ENCODE measurements at regions not wholly inside any gene's neighbourhood (a gene's known extent, or its start where the extent isn't known, plus 50 kb on each side); places are given as distances from the start of the nearest gene placed in this dataset.

DNA sequence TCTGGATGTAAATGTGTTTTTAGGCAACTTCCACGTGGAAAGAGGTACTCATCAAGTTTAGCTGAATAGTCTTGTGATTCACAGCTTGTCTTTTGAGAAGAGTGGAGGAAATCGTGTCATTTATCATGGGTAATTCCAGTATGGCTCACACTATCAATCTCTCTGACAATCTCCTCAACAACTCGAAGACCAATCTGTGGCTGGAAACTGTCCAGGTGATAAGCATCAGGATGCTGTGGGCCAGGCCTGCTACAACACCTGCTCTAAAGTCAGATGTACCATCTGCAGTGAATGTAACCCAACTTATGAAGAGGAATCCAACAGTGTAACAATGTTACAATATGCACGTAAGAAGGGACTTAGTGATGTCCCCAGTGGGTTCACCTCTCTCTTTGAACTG, 132.1 kb upstream of the GK2 start:
- TF ChIP-seq, protein P1, sequence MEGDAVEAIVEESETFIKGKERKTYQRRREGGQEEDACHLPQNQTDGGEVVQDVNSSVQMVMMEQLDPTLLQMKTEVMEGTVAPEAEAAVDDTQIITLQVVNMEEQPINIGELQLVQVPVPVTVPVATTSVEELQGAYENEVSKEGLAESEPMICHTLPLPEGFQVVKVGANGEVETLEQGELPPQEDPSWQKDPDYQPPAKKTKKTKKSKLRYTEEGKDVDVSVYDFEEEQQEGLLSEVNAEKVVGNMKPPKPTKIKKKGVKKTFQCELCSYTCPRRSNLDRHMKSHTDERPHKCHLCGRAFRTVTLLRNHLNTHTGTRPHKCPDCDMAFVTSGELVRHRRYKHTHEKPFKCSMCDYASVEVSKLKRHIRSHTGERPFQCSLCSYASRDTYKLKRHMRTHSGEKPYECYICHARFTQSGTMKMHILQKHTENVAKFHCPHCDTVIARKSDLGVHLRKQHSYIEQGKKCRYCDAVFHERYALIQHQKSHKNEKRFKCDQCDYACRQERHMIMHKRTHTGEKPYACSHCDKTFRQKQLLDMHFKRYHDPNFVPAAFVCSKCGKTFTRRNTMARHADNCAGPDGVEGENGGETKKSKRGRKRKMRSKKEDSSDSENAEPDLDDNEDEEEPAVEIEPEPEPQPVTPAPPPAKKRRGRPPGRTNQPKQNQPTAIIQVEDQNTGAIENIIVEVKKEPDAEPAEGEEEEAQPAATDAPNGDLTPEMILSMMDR (IDR thresholded peaks at IDR 0.05; ENCODE audit: borderline replicate concordance, extremely low read depth, low read length, poor library complexity, severe bottlenecking): no peak
- no peak for TF ChIP-seq EZH2 (IDR thresholded peaks at IDR 0.05; ENCODE audit: borderline replicate concordance, low read depth, low read length, severe bottlenecking)
